HFF-Myc (cell line): ENCODE measurements at regions not wholly inside any gene's neighbourhood (a gene's known extent, or its start where the extent isn't known, plus 50 kb on each side); places are given as distances from the start of the nearest gene placed in this dataset.

Source experiments
- DNase-seq: peaks from one replicate; pipeline ENCODE4 v3.0.0-alpha.2; 2011; ENCODE audit warnings: low read depth; ENCODE audit errors: extremely low read depth
- H3K4me3 ChIP-seq: replicated peaks from 2 replicates; pipeline ENCODE4 v1.5.1; 2011; ENCODE audit warnings: low read depth, mild to moderate bottlenecking, control low read depth, low read length
- TF ChIP-seq, protein P1 (sequence below): IDR thresholded peaks from 2 replicates; pipeline ENCODE4 v1.5.1; 2012; ENCODE audit warnings: mild to moderate bottlenecking, low read depth, low read length, control low read depth; ENCODE audit errors: missing control alignments

DNA sequence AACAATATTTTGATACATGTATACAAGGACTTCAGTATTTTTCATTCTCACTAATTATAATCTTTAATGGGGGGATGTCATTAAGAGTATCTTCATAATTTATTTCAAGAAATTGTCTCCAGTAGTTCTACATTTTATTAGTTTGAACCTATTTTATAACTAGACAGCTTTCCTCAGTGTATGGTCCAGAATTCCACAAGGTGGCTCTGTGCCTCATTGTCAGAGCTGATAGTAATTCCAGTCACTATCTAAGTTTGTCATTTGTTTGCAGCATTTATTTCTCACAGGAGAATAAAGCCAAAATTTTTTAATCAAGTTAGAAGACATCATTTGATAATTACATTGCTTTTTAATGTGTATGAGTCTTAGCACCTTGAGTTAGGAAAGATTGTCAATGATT, 1633.0 kb upstream of the PCDH20 start:
- TF ChIP-seq, protein P1, sequence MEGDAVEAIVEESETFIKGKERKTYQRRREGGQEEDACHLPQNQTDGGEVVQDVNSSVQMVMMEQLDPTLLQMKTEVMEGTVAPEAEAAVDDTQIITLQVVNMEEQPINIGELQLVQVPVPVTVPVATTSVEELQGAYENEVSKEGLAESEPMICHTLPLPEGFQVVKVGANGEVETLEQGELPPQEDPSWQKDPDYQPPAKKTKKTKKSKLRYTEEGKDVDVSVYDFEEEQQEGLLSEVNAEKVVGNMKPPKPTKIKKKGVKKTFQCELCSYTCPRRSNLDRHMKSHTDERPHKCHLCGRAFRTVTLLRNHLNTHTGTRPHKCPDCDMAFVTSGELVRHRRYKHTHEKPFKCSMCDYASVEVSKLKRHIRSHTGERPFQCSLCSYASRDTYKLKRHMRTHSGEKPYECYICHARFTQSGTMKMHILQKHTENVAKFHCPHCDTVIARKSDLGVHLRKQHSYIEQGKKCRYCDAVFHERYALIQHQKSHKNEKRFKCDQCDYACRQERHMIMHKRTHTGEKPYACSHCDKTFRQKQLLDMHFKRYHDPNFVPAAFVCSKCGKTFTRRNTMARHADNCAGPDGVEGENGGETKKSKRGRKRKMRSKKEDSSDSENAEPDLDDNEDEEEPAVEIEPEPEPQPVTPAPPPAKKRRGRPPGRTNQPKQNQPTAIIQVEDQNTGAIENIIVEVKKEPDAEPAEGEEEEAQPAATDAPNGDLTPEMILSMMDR: no peak

DNA sequence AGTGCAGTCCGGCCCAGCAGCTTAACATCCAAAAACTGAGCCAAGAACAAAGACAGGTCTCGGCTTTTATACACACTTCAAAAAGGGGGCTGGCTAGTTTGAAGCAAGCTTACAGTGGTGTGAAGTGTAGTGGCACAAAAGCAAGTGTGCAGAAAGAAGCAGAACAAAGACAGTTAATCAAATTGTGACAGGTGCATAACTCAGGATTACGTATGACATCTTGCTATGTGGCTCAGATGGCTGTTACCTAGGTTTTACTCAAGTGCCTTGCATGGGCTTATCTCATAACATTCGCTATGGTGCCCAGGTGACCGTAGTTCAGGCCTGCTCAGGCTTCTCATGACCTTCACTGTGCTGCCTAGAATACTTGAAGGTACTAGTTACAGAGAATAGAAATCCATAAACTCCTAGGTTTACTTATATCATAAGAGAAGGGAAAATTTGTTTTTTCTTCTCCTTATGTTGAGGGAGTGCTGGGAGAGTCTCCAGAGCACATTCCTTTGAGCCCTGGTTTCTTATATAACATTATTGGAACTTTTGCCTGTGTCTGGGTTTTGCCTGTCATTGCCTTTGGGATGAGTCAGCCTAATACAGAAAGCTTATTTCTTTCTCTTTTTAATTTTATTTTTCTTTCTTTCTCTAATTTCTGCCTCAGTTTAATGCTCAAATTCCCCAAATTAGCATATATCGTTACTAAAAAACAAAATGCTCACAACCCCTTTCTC, 1629.1 kb upstream of the PCDH20 start:
- TF ChIP-seq, protein P1: no peak
- DNase-seq: no peak
- H3K4me3 ChIP-seq: no peak overlapping the region

More for the DNA sequence above, 1633.0 kb upstream of the PCDH20 start:
- no peak for DNase-seq
- H3K4me3 ChIP-seq: no peak overlapping the region

DNA sequence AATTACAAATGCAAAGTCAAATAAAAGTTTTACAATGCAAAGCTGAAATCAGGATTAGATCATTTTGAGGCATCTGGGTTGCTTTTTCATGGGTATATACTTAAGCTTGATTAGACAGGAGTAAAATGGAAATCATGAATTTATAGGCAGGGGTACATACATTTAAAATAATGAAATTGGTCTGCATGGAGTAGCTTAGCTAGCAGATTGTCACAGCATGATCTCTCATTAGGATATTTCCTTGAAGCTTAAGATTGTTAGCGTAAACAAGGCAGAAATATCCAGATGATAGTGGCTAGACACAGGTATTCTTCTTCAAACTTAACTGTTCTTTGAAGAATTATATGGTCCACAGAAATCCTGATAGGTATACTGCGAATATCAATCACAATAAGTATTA, 1627.0 kb upstream of the PCDH20 start:
- DNase-seq: no peak
- H3K4me3 ChIP-seq: no peak overlapping the region
- TF ChIP-seq, protein P1: no peak

DNA sequence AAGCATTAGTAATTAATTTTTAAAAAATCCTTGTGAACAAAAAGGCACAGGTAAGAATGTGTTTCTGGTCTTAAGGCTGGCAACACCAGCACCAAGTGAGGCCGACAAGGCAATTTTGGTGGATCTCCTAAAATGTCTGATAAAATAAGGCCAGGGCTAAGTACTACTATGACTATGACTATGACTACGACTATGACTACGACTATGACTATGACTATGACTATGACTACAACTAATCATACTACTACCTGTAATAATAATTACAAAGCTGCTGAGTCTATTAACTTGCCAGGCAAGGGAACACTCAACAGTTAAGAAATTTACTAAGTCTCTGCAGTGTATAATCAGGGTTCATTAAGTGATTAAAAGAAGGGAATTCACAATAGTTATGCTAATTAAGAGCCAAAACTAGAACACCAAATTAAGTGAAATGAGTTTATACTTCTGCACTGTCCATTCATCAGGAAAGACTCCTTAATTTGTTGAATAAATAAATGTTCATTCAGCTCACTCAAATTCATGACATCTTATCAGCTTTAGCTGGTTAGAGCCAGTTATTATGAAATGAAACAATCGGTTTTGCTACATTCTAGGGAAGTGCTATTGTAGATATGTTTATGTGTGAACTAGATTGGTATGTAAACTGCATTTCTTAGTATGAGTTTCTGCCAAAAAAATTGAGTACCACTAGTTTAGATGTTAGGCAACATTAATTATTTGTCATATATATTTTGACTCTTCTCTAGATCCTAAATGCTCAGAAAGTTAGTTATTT, 1626.2 kb upstream of the PCDH20 start:
- no peak for DNase-seq
- H3K4me3 ChIP-seq: no peak overlapping the region
- TF ChIP-seq, protein P1: no peak

DNA sequence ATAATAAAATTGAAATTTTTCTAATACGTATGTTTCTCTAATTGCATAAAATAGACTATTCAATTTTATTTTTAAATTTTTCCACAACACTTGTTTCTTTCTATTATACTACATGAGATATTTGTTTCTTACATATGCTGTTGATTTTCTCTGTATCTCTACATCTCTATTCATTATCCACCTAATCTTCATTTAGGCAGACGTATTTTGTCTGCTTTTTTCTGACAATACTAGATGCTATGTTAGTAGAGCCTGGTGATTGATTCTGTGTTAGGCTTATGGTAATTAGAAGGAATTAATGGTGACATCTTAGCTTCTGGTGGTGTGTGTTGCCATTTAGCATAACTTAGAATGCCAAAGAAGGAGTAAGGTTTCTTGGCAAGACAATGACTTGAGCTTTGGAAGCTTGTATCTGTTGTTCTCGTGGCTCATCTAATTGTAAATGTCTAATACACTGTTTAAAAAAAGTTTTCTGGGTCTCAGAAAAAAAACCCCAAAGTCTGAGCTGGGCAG, 1610.7 kb upstream of the PCDH20 start:
- no peak for DNase-seq
- TF ChIP-seq, protein P1: no peak
- H3K4me3 ChIP-seq: no peak overlapping the region

DNA sequence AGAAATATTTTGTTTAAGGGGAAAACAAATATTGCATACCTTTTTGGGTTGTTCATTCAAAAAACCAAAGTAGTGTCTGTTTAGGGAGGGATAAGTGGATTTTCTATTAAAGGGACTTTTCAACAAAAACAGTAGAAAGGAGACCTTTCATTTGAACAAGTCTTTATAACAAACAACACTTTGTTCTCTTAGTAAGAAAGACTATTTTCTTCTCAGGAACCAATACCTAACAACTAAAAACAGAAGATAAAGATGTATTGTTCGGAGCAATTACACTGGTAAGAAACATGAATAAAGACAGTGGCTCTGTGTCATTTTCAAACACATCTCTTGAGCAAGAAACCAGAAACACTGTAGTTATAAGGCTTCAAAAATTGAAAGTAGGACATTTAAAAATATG, 1610.1 kb upstream of the PCDH20 start:
- H3K4me3 ChIP-seq: no peak overlapping the region
- DNase-seq: no peak
- TF ChIP-seq, protein P1: no peak
